SK-N-SH (cell line): ENCODE measurements at regions not wholly inside any gene's neighbourhood (a gene's known extent, or its start where the extent isn't known, plus 50 kb on each side); places are given as distances from the start of the nearest gene placed in this dataset.

Experiments used
- CTCF ChIA-PET: fragments of 300-600, 350-600 bp; formaldehyde crosslinking; extraction: SDS; loops from one replicate; lab custom pipeline; 2021; lab: Yijun Ruan, JAX
- POLR2A ChIA-PET: fragments of 350-600 bp; sonication (Branson Sonifier 250); formaldehyde crosslinking; extraction: SDS; loops from one replicate; lab custom pipeline; 2020; ENCODE audit warnings: antibody characterized with exemption, inconsistent platforms; lab: Yijun Ruan, JAX
- DNase-seq: peaks from one replicate; pipeline ENCODE4 v3.0.0; 2012
- H2AFZ ChIP-seq: fragments of 200-600 bp; sonication (generic); 2 replicates; pipeline ENCODE4 v1.8.1; 2016; ENCODE audit warnings: antibody characterized with exemption, mild to moderate bottlenecking, low read depth
- H3F3A ChIP-seq: fragments of 200-600 bp; sonication (generic); replicated peaks from 2 replicates; pipeline ENCODE3; 2016; ENCODE audit warnings: antibody characterized with exemption, mild to moderate bottlenecking; ENCODE audit not compliant: insufficient read depth
- H3K27ac ChIP-seq, 2 experiments: fragments of 200-500 bp in 1 of 2; fragments of 200-600 bp in 1 of 2; sonication (Bioruptor generic) in 1 of 2; sonication (generic), shearing (Covaris generic) in 1 of 2; 2 replicates each; pipeline versions ENCODE4 v1.5.1 to v1.6.1; 2014 to 2016; ENCODE audit warnings: low read depth in 2 of 2, inconsistent platforms in 1 of 2, low read length in 1 of 2, mild to moderate bottlenecking in 1 of 2, mixed read lengths in 1 of 2
- H3K27me3 ChIP-seq: fragments of 200-600 bp; sonication (generic), shearing (Covaris generic); 2 replicates; pipeline ENCODE4 v1.6.1; 2016; ENCODE audit warnings: mixed run types; ENCODE audit not compliant: insufficient read depth
- H3K36me3 ChIP-seq, 2 experiments: fragments of 200-500 bp in 1 of 2; fragments of 200-600 bp in 1 of 2; sonication (Bioruptor generic) in 1 of 2; sonication (generic) in 1 of 2; replicated peaks in 1 of 2; 2 replicates each; pipeline versions ENCODE3 to v1.5.1; 2014 to 2016; ENCODE audit warnings: low read length in 1 of 2, mild to moderate bottlenecking in 1 of 2; ENCODE audit not compliant: insufficient read depth in 2 of 2, control insufficient read depth in 1 of 2
- H3K4me1 ChIP-seq, 2 experiments: fragments of 200-500 bp in 1 of 2; fragments of 200-600 bp in 1 of 2; sonication (Bioruptor generic) in 1 of 2; sonication (generic), shearing (Covaris generic) in 1 of 2; 2 replicates each; pipeline versions ENCODE4 v1.5.1 to v1.6.1; 2014 to 2016; ENCODE audit warnings: low read depth in 1 of 2, low read length in 1 of 2, mixed run types in 1 of 2; ENCODE audit not compliant: insufficient read depth in 2 of 2, control insufficient read depth in 1 of 2
- H3K4me2 ChIP-seq: fragments of 200-600 bp; sonication (generic), shearing (Covaris generic); 2 replicates; pipeline ENCODE4 v1.6.1; 2017; ENCODE audit warnings: mixed run types
- H3K4me3 ChIP-seq, 2 experiments: fragments of 200-500 bp in 1 of 2; fragments of 200-600 bp in 1 of 2; sonication (Bioruptor generic) in 1 of 2; sonication (generic), shearing (Covaris generic) in 1 of 2; 2 replicates each; pipeline versions ENCODE4 v1.5.1 to v1.8.1; 2014 to 2016; ENCODE audit warnings: low read depth in 2 of 2, inconsistent platforms in 1 of 2, low read length in 1 of 2, mild to moderate bottlenecking in 1 of 2, mixed read lengths in 1 of 2, moderate library complexity in 1 of 2
- H3K79me2 ChIP-seq: fragments of 200-600 bp; sonication (generic); 2 replicates; pipeline ENCODE4 v1.8.1; 2017; ENCODE audit warnings: mild to moderate bottlenecking; ENCODE audit not compliant: insufficient read depth
- H3K9ac ChIP-seq: fragments of 200-600 bp; sonication (generic); 2 replicates; pipeline ENCODE4 v1.6.1; 2017; ENCODE audit warnings: mixed run types
- H3K9me2 ChIP-seq: fragments of 200-600 bp; sonication (generic); 2 replicates; pipeline ENCODE4 v1.6.1; 2017; ENCODE audit warnings: mixed run types
- H3K9me3 ChIP-seq: fragments of 200-600 bp; sonication (generic); 2 replicates; pipeline ENCODE4 v1.6.1; 2017; ENCODE audit warnings: mixed run types, mild to moderate bottlenecking, moderate library complexity
- H4K20me1 ChIP-seq: fragments of 200-600 bp; sonication (generic); 2 replicates; pipeline ENCODE4 v1.6.1; 2017; ENCODE audit warnings: mild to moderate bottlenecking, mixed run types; ENCODE audit not compliant: insufficient read depth
- CTCF ChIP-seq: fragments of 200-600 bp; sonication (generic); IDR thresholded peaks from 2 replicates; pipeline ENCODE4 v1.6.1; 2017; ENCODE audit warnings: antibody characterized with exemption, mild to moderate bottlenecking, moderate library complexity
- EP300 ChIP-seq, 2 experiments: IDR thresholded peaks; 2 replicates each; pipeline versions ENCODE4 v1.4.0 to v1.6.1; 2012; ENCODE audit warnings: borderline replicate concordance in 1 of 2, low read depth in 1 of 2, low read length in 1 of 2
- EZH2phosphoT487 ChIP-seq: fragments of 200-600 bp; sonication (generic); IDR thresholded peaks from 2 replicates; pipeline ENCODE4 v1.6.1; 2017; ENCODE audit warnings: low read depth, mixed run types, mild to moderate bottlenecking, antibody characterized with exemption, moderate library complexity, borderline replicate concordance
- FOXJ3 ChIP-seq: sonication (generic); formaldehyde crosslinking; IDR thresholded peaks from 2 replicates; pipeline ENCODE4 v1.5.1; 2020; ENCODE audit warnings: mild to moderate bottlenecking, missing genetic modification reagents
- FOXM1 ChIP-seq: IDR thresholded peaks from 2 replicates; pipeline ENCODE4 v1.4.0; 2012; ENCODE audit warnings: low read depth, mild to moderate bottlenecking
- JUND ChIP-seq: IDR thresholded peaks from 2 replicates; pipeline ENCODE4 v1.4.0; 2012
- NFIC ChIP-seq: IDR thresholded peaks from 2 replicates; pipeline ENCODE4 v1.4.0; 2012; ENCODE audit warnings: borderline replicate concordance
- RAD21 ChIP-seq: IDR thresholded peaks from 2 replicates; pipeline ENCODE4 v1.6.1; 2012; ENCODE audit warnings: mild to moderate bottlenecking, low read length
- RCOR1 ChIP-seq: fragments of 150-350 bp; IDR thresholded peaks from 2 replicates; pipeline ENCODE4 v1.6.1; 2017; ENCODE audit warnings: antibody characterized with exemption, low read length
- RXRA ChIP-seq: IDR thresholded peaks from 2 replicates; pipeline ENCODE4 v1.4.0; 2012; ENCODE audit warnings: low read depth, mild to moderate bottlenecking, borderline replicate concordance
- SIN3A ChIP-seq: IDR thresholded peaks from 2 replicates; pipeline ENCODE4 v1.6.1; 2012; ENCODE audit warnings: low read depth, mild to moderate bottlenecking, low read length, moderate library complexity, borderline replicate concordance
- TCF12 ChIP-seq: IDR thresholded peaks from 2 replicates; pipeline ENCODE4 v1.4.0; 2012
- TEAD4 ChIP-seq: IDR thresholded peaks from 2 replicates; pipeline ENCODE4 v1.4.0; 2012; ENCODE audit warnings: mild to moderate bottlenecking, borderline replicate concordance; ENCODE audit not compliant: insufficient read depth
- USF1 ChIP-seq: IDR thresholded peaks from 2 replicates; pipeline ENCODE4 v1.4.0; 2012; ENCODE audit warnings: low read depth, borderline replicate concordance
- YY1 ChIP-seq: IDR thresholded peaks from 2 replicates; pipeline ENCODE4 v1.4.0; 2012; ENCODE audit warnings: low read depth, mild to moderate bottlenecking
- WGBS: methylation state at CpG from one replicate; pipeline ENCODE4 v1.1.6; 2017; ENCODE audit warnings: low lambda C conversion rate; 5-methylcytosine and 5-hydroxymethylcytosine counted together
- TF ChIP-seq, protein P1 (sequence below): fragments of 150-350 bp; IDR thresholded peaks from 2 replicates; pipeline ENCODE4 v1.6.1; 2017; ENCODE audit warnings: antibody characterized with exemption, low read length, low read depth, borderline replicate concordance

DNA sequence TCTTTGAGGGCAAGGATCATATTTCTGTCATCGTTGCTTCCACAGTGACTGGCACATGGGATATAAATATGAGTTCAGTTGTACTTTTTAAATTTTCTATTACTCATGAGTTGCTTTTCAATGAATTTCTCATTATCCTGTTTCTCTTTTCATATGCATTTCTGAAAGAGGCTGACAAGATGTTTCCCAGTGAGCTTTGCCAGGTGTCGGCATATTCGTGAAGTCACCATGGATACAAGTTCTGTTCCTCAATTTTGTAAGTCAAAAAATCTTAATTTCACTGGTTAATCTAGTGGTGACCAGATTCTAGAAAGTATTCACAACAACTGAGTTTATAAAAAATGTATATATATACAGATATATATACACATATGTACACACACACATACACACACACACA lies 55.7 kb upstream of the GNAI1 start (continued):
- no peak for TF ChIP-seq RXRA
- TF ChIP-seq, protein P1, sequence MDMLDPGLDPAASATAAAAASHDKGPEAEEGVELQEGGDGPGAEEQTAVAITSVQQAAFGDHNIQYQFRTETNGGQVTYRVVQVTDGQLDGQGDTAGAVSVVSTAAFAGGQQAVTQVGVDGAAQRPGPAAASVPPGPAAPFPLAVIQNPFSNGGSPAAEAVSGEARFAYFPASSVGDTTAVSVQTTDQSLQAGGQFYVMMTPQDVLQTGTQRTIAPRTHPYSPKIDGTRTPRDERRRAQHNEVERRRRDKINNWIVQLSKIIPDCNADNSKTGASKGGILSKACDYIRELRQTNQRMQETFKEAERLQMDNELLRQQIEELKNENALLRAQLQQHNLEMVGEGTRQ = no peak
- TF ChIP-seq RAD21 = no peak

DNA sequence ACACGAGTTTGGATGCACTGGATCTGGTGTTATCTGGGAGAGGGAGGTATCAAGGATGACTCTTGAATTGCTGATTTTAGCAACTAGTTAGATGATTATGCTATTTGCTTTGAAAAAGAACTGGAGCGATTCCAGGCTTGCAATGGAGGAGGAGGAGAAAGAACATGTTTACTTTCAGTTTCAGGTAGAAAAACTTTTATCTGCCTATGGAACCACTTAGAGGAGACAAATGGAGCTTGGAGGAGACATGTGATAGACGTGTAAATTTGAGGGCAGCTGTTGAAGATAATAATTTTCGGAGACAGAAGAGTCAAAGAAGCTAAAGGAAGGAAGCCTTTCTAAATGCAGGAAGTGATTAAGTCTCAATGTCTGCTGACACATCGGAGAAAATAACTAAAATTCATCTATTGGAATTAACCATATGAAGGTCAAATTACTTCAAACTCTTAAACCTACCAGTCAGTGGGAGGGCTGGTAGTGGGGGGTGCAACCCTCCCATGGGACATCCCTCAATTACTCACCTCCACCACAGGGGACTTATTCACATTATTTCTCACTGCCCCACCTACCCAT lies 56.4 kb upstream of the GNAI1 start:
- TF ChIP-seq TEAD4 (no peak), USF1 (no peak), FOXJ3 (no peak), NFIC (no peak), RCOR1 (no peak), FOXM1 (no peak), EZH2phosphoT487 (no peak), CTCF (no peak), JUND (no peak), TCF12 (no peak), EP300 (IDR thresholded peaks at IDR 0.05; ENCODE audit: borderline replicate concordance in 1 of 2, low read depth in 1 of 2, low read length in 1 of 2) (no peak), SIN3A (no peak), YY1 (no peak)
- Histone ChIP-seq H4K20me1 (no peaks in the 10 kb centered on the region), H3K4me3 (0 out of 4 replicates have a peak overlapping the region, but pooled peaks of 1 of the 2 experiments have one; percentile 4), H3K36me3 (no peaks in the 10 kb centered on the region), H3F3A (no peaks in the 10 kb centered on the region), H3K27me3 (no peaks in the 10 kb centered on the region), H3K4me2 (peak overlapping the region; percentile 41), H3K79me2 (no peaks in the 10 kb centered on the region), H3K9me2 (no peaks in the 10 kb centered on the region), H2AFZ (peak overlapping the region; percentile 85), H3K4me1 (0 out of 4 replicates have a peak, but pooled peaks cover 0 to 6% of the 10 kb centered on the region in 2 experiments), H3K27ac (no peak overlapping the region), H3K9ac (no peak overlapping the region), H3K9me3 (no peaks in the 10 kb centered on the region)
- DNase-seq = no peak
- ChIA-PET CTCF (interaction anchor here (0.7 to 1.7 kb wide), 5 partner anchors 12 to 316 kb away, joined by 3 to 12 read pairs (median 4); no protein-coding TSS in a partner anchor), POLR2A (no interaction called here)
- 56% methylated on average over 5 of the region's 5 CpGs for WGBS
